B cell (primary cell): ENCODE measurements at regions not wholly inside any gene's neighbourhood (a gene's known extent, or its start where the extent isn't known, plus 50 kb on each side); places are given as distances from the start of the nearest gene placed in this dataset.

Experiments
- ATAC-seq: fragments of 200-7000 bp; cut with Tn5 transposase; one replicate; pipeline ENCODE4 v1.10.0; 2021; ENCODE audit warnings: low read depth, mild to moderate bottlenecking, moderate number of reproducible peaks, moderate library complexity
- CTCF ChIA-PET: fragments of 350-600 bp; sonication (Branson Sonifier 250); formaldehyde crosslinking; loops from one replicate; lab custom pipeline; 2021; ENCODE audit warnings: antibody characterized with exemption, inconsistent platforms; lab: Charles Lee
- POLR2A ChIA-PET: fragments of 350-600 bp; sonication (Branson Sonifier 250); formaldehyde crosslinking; loops from one replicate; lab custom pipeline; 2021; ENCODE audit warnings: antibody characterized with exemption; lab: Charles Lee
- DNase-seq: peaks from one replicate; pipeline ENCODE4 v3.0.0; 2013
- H2AFZ ChIP-seq: 2 replicates; pipeline ENCODE4 v1.6.1; 2012; ENCODE audit warnings: mild to moderate bottlenecking, low read depth, low read length; ENCODE audit not compliant: insufficient read depth, poor library complexity, severe bottlenecking
- H3K27ac ChIP-seq, 2 donors: 1 replicate in 1 of 2; 2 replicates in 1 of 2; pipeline ENCODE4 v1.5.1; 2012 to 2013; ENCODE audit warnings: low read length in 2 of 2, mild to moderate bottlenecking in 2 of 2, moderate library complexity in 1 of 2
- H3K27me3 ChIP-seq, 4 experiments: fragments of 200-600 bp in 1 of 4; sonication (generic) in 1 of 4; replicated peaks in 1 of 4; 1 replicate in 2 of 4; 2 replicates in 2 of 4; pipeline versions ENCODE4 v1.6.1 to v1.7.0; 2013 to 2016; ENCODE audit warnings: low read length in 3 of 4, mild to moderate bottlenecking in 2 of 4, mixed read lengths in 1 of 4, moderate library complexity in 1 of 4; ENCODE audit not compliant: insufficient read depth in 4 of 4, control insufficient read depth in 3 of 4; ENCODE audit errors: control extremely low read depth in 1 of 4
- H3K36me3 ChIP-seq, 2 experiments: replicated peaks in 1 of 2; 1 replicate in 1 of 2; 2 replicates in 1 of 2; pipeline versions ENCODE4 v1.6.1 to v1.7.1; 2013; ENCODE audit warnings: low read length in 1 of 2; ENCODE audit not compliant: insufficient read depth in 2 of 2, control insufficient read depth in 1 of 2; ENCODE audit errors: control extremely low read depth in 1 of 2, extremely low read depth in 1 of 2
- H3K4me1 ChIP-seq, 2 donors: fragments of 200-600 bp in 1 of 2; sonication (generic) in 1 of 2; 1 replicate in 1 of 2; 2 replicates in 1 of 2; pipeline versions ENCODE4 v1.5.1 to v1.6.1; 2013 to 2017; ENCODE audit warnings: low read length in 2 of 2; ENCODE audit not compliant: control insufficient read depth in 2 of 2, insufficient read depth in 2 of 2
- H3K4me2 ChIP-seq: replicated peaks from 2 replicates; pipeline ENCODE3; 2012; ENCODE audit warnings: mild to moderate bottlenecking, low read depth, low read length; ENCODE audit not compliant: poor library complexity, severe bottlenecking
- H3K4me3 ChIP-seq, 5 experiments: fragments of 200-600 bp in 1 of 5; sonication (generic) in 1 of 5; 1 replicate in 3 of 5; 2 replicates in 2 of 5; pipeline versions ENCODE4 v1.5.1 to v1.7.0; 2011 to 2016; ENCODE audit warnings: low read length in 4 of 5, mild to moderate bottlenecking in 4 of 5, low read depth in 2 of 5, control low read depth in 1 of 5, moderate library complexity in 1 of 5; ENCODE audit not compliant: insufficient read depth in 1 of 5; ENCODE audit errors: control extremely low read depth in 1 of 5, extremely low read depth in 1 of 5
- H3K79me2 ChIP-seq: fragments of 200-600 bp; sonication (generic); one replicate; pipeline ENCODE4 v1.6.0; 2016; ENCODE audit warnings: low read length; ENCODE audit not compliant: control insufficient read depth, insufficient read depth
- H3K9ac ChIP-seq: fragments of 200-600 bp; sonication (generic); 2 replicates; pipeline ENCODE4 v1.6.1; 2017; ENCODE audit warnings: mild to moderate bottlenecking, low read length, moderate library complexity
- H3K9me3 ChIP-seq, 3 donors: one replicate each; pipeline versions ENCODE4 v1.6.1 to v1.7.1; 2013; ENCODE audit warnings: low read length in 2 of 3; ENCODE audit not compliant: control insufficient read depth in 2 of 3, insufficient read depth in 1 of 3; ENCODE audit errors: control extremely low read depth in 1 of 3
- H4K20me1 ChIP-seq: 2 replicates; pipeline ENCODE4 v1.6.0; 2012; ENCODE audit warnings: mild to moderate bottlenecking, low read length; ENCODE audit not compliant: insufficient read depth, control insufficient read depth, poor library complexity, severe bottlenecking
- H3K27ac Mint-ChIP-seq: one replicate; pipeline ENCODE4 v1.8.0; 2021; ENCODE audit warnings: mixed read lengths
- H3K27me3 Mint-ChIP-seq: one replicate; pipeline ENCODE4 v1.8.0; 2021; ENCODE audit warnings: mixed read lengths
- H3K4me1 Mint-ChIP-seq: one replicate; pipeline ENCODE4 v1.8.0; 2021; ENCODE audit warnings: mixed read lengths
- H3K4me3 Mint-ChIP-seq: one replicate; pipeline ENCODE4 v1.8.0; 2021; ENCODE audit warnings: mixed read lengths
- H3K9me3 Mint-ChIP-seq: one replicate; pipeline ENCODE4 v1.8.0; 2022; ENCODE audit warnings: mixed read lengths; ENCODE audit not compliant: insufficient read depth
- EZH2 ChIP-seq: IDR thresholded peaks from 2 replicates; pipeline ENCODE4 v1.6.1; 2012; ENCODE audit warnings: borderline replicate concordance, low read depth, mild to moderate bottlenecking, moderate library complexity, low read length; ENCODE audit not compliant: insufficient read depth, poor library complexity, severe bottlenecking
- WGBS: methylation state at CpG from one replicate; pipeline ENCODE4 v1.1.5; 2013; ENCODE audit warnings: missing lambda C conversion rate; ENCODE audit not compliant: insufficient coverage; 5-methylcytosine and 5-hydroxymethylcytosine counted together
- intact Hi-C: fragments of 100-400 bp; cut with micrococcal nuclease; formaldehyde crosslinking; loops from one replicate; pipeline ENCODE4 v1.10.0; 2022
- TF ChIP-seq, protein P1 (sequence below): fragments of 200-600 bp; IDR thresholded peaks from one replicate; pipeline ENCODE4 v1.8.0; 2022; ENCODE audit warnings: antibody characterized with exemption, mild to moderate bottlenecking

GRCh38 chr1:181409981-181410380, 73.3 kb upstream of the CACNA1E start:
- peaks cover 20% of the 10 kb centered on the region for H3K27me3 Mint-ChIP-seq
- no peaks in the 10 kb centered on the region for H3K79me2 ChIP-seq
- no peak for ATAC-seq
- H3K9me3 ChIP-seq, result peaks cover 0 to 5% (median 0%) of the 10 kb centered on the region in 3 donors
- DNase-seq, result no peak
- TF ChIP-seq, protein P1, sequence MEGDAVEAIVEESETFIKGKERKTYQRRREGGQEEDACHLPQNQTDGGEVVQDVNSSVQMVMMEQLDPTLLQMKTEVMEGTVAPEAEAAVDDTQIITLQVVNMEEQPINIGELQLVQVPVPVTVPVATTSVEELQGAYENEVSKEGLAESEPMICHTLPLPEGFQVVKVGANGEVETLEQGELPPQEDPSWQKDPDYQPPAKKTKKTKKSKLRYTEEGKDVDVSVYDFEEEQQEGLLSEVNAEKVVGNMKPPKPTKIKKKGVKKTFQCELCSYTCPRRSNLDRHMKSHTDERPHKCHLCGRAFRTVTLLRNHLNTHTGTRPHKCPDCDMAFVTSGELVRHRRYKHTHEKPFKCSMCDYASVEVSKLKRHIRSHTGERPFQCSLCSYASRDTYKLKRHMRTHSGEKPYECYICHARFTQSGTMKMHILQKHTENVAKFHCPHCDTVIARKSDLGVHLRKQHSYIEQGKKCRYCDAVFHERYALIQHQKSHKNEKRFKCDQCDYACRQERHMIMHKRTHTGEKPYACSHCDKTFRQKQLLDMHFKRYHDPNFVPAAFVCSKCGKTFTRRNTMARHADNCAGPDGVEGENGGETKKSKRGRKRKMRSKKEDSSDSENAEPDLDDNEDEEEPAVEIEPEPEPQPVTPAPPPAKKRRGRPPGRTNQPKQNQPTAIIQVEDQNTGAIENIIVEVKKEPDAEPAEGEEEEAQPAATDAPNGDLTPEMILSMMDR, result no peak
- no peak for TF ChIP-seq EZH2
- no peaks in the 10 kb centered on the region for H3K9me3 Mint-ChIP-seq
- no peak overlapping the region for H3K4me3 ChIP-seq
- H2AFZ ChIP-seq, result no peak overlapping the region
- CTCF ChIA-PET, result no interaction called here
- no peaks in the 10 kb centered on the region for H3K36me3 ChIP-seq
- intact Hi-C loops, result no loop called here
- H3K27me3 ChIP-seq, result peaks cover 0 to 4% (median 2%) of the 10 kb centered on the region in 4 experiments
- no peaks in the 10 kb centered on the region for H3K4me1 ChIP-seq
- H3K9ac ChIP-seq, result no peak overlapping the region
- H3K27ac Mint-ChIP-seq, result no peak overlapping the region
- POLR2A ChIA-PET, result no interaction called here
- H4K20me1 ChIP-seq, result no peaks in the 10 kb centered on the region
- no peaks in the 10 kb centered on the region for H3K4me1 Mint-ChIP-seq
- WGBS, result 87% methylated on average over 6 of the region's 7 CpGs
- H3K27ac ChIP-seq, result no peak overlapping the region
- H3K4me3 Mint-ChIP-seq, result no peak overlapping the region
- H3K4me2 ChIP-seq, result no peak overlapping the region

- Histone ChIP-seq H3K27ac (no peak overlapping the region), H3K4me1 (no peaks in the 10 kb centered on the region), H3K4me2 (no peak overlapping the region), H3K27me3 (peaks cover 0 to 4% (median 2%) of the 10 kb centered on the region in 4 experiments), H4K20me1 (no peaks in the 10 kb centered on the region), H3K4me3 (no peak overlapping the region), H3K9me3 (peaks cover 0 to 5% (median 0%) of the 10 kb centered on the region in 3 donors), H2AFZ (no peak overlapping the region), H3K36me3 (no peaks in the 10 kb centered on the region), H3K79me2 (no peaks in the 10 kb centered on the region), H3K9ac (no peak overlapping the region)
- ATAC-seq (no peak), DNase-seq (no peak)
- TF ChIP-seq EZH2, result no peak
- TF ChIP-seq, protein P1, result no peak
- H3K4me3 Mint-ChIP-seq, result no peak overlapping the region
- POLR2A ChIA-PET, result no interaction called here
- WGBS, result 97% methylated on average over 5 of the region's 9 CpGs
- H3K27me3 Mint-ChIP-seq, result peaks cover 16% of the 10 kb centered on the region
- intact Hi-C loops, result no loop called here
- no peaks in the 10 kb centered on the region for H3K4me1 Mint-ChIP-seq
- CTCF ChIA-PET, result no interaction called here
- no peaks in the 10 kb centered on the region for H3K9me3 Mint-ChIP-seq
- no peak overlapping the region for H3K27ac Mint-ChIP-seq
Measured at GRCh38 chr1:181412746-181413145, 70.6 kb upstream of the CACNA1E start.
